HEK293T (cell line): ENCODE measurements at regions not wholly inside any gene's neighbourhood (a gene's known extent, or its start where the extent isn't known, plus 50 kb on each side); places are given as distances from the start of the nearest gene placed in this dataset.

Source experiments
- ARNT ChIP-seq: fragments of 450-650 bp; IDR thresholded peaks from 2 replicates; pipeline ENCODE4 v1.6.1; 2017; ENCODE audit warnings: mild to moderate bottlenecking
- ELF4 ChIP-seq: fragments of 450-650 bp; IDR thresholded peaks from 2 replicates; pipeline ENCODE4 v1.6.1; 2017; ENCODE audit warnings: antibody characterized with exemption
- FOXA1 ChIP-seq: fragments of 450-650 bp; IDR thresholded peaks from 2 replicates; pipeline ENCODE4 v1.6.1; 2016; ENCODE audit warnings: mild to moderate bottlenecking
- FOXK2 ChIP-seq: fragments of 450-650 bp; IDR thresholded peaks from 2 replicates; pipeline ENCODE4 v1.6.1; 2016; ENCODE audit warnings: mild to moderate bottlenecking
- FOXM1 ChIP-seq: fragments of 450-650 bp; IDR thresholded peaks from 2 replicates; pipeline ENCODE4 v1.6.1; 2017; ENCODE audit warnings: mild to moderate bottlenecking, borderline replicate concordance
- HDGF ChIP-seq: fragments of 450-650 bp; IDR thresholded peaks from 2 replicates; pipeline ENCODE4 v1.6.1; 2017; ENCODE audit warnings: antibody characterized with exemption, borderline replicate concordance
- L3MBTL2 ChIP-seq: fragments of 450-650 bp; conservative IDR thresholded peaks from 2 replicates; pipeline ENCODE4 v1.6.1; 2016; ENCODE audit warnings: mild to moderate bottlenecking
- LEF1 ChIP-seq: fragments of 450-650 bp; IDR thresholded peaks from 2 replicates; pipeline ENCODE4 v1.6.1; 2017; ENCODE audit warnings: mild to moderate bottlenecking, borderline replicate concordance
- NFRKB ChIP-seq: fragments of 450-650 bp; IDR thresholded peaks from 2 replicates; pipeline ENCODE4 v1.6.1; 2016; ENCODE audit warnings: mild to moderate bottlenecking, moderate library complexity
- PKNOX1 ChIP-seq: fragments of 450-650 bp; IDR thresholded peaks from 2 replicates; pipeline ENCODE4 v1.6.1; 2016
- SP1 ChIP-seq: fragments of 450-650 bp; IDR thresholded peaks from 2 replicates; pipeline ENCODE4 v1.6.1; 2017
- SUZ12 ChIP-seq: fragments of 450-650 bp; IDR thresholded peaks from 2 replicates; pipeline ENCODE4 v1.6.1; 2016; ENCODE audit warnings: mild to moderate bottlenecking
- TARDBP ChIP-seq: fragments of 450-650 bp; IDR thresholded peaks from 2 replicates; pipeline ENCODE4 v1.6.1; 2016
- ZNF384 ChIP-seq: fragments of 450-650 bp; IDR thresholded peaks from 2 replicates; pipeline ENCODE4 v1.6.1; 2016

GRCh38 chr5:6146271-6146670, 232.1 kb downstream of the MED10 start:
- TF ChIP-seq SUZ12, result no peak
- TF ChIP-seq L3MBTL2, result no peak
- no peak for TF ChIP-seq FOXA1
- TF ChIP-seq HDGF, result no peak
- no peak for TF ChIP-seq ZNF384
- TF ChIP-seq FOXK2, result no peak
- no peak for TF ChIP-seq NFRKB
- TF ChIP-seq ARNT, result no peak
- TF ChIP-seq TARDBP, result no peak
- no peak for TF ChIP-seq SP1
- no peak for TF ChIP-seq PKNOX1
- no peak for TF ChIP-seq ELF4
- no peak for TF ChIP-seq FOXM1
- no peak for TF ChIP-seq LEF1
